ENCODE measurements at regions not wholly inside any gene's neighbourhood (a gene's known extent, or its start where the extent isn't known, plus 50 kb on each side); places are given as distances from the start of the nearest gene placed in this dataset.

GRCh38 chr2:180655842-180656454 lies 324.5 kb upstream of the UBE2E3 start:
- DNase-seq (ENCODE audit: low read depth) = no peak
- H3K4me3 ChIP-seq (ENCODE audit: low read length) = no peak overlapping the region
- peak; percentile 28 for TF ChIP-seq CTCF (conservative IDR thresholded peaks at IDR 0.05; ENCODE audit: low read depth, low read length)

GRCh38 chr2:180655393-180655792 lies 325.0 kb upstream of the UBE2E3 start:
- no peak overlapping the region for H3K4me3 ChIP-seq (ENCODE audit: low read length)
- DNase-seq (ENCODE audit: low read depth) = no peak
- no peak for TF ChIP-seq CTCF (conservative IDR thresholded peaks at IDR 0.05; ENCODE audit: low read depth, low read length)

- no peak for DNase-seq (ENCODE audit: low read depth)
- TF ChIP-seq CTCF (conservative IDR thresholded peaks at IDR 0.05; ENCODE audit: low read depth, low read length) = no peak
- no peak overlapping the region for H3K4me3 ChIP-seq (ENCODE audit: low read length)
These were observed 326.9 kb upstream of the UBE2E3 start for GRCh38 chr2:180653481-180653880.

GRCh38 chr2:180652794-180653193 lies 327.6 kb upstream of the UBE2E3 start:
- H3K4me3 ChIP-seq (ENCODE audit: low read length) = no peak overlapping the region
- no peak for TF ChIP-seq CTCF (conservative IDR thresholded peaks at IDR 0.05; ENCODE audit: low read depth, low read length)
- DNase-seq (ENCODE audit: low read depth) = no peak

GRCh38 chr2:180651596-180651995 lies 328.8 kb upstream of the UBE2E3 start:
- H3K4me3 ChIP-seq (ENCODE audit: low read length) = no peak overlapping the region
- no peak for TF ChIP-seq CTCF (conservative IDR thresholded peaks at IDR 0.05; ENCODE audit: low read depth, low read length)
- DNase-seq (ENCODE audit: low read depth) = no peak

- no peak overlapping the region for H3K4me3 ChIP-seq (ENCODE audit: low read length)
- no peak for DNase-seq (ENCODE audit: low read depth)
- no peak for TF ChIP-seq CTCF (conservative IDR thresholded peaks at IDR 0.05; ENCODE audit: low read depth, low read length)
These were observed 332.8 kb upstream of the UBE2E3 start for GRCh38 chr2:180647621-180648020.

GRCh38 chr2:180647221-180647620 lies 333.2 kb upstream of the UBE2E3 start:
- no peak overlapping the region for H3K4me3 ChIP-seq (ENCODE audit: low read length)
- no peak for TF ChIP-seq CTCF (conservative IDR thresholded peaks at IDR 0.05; ENCODE audit: low read depth, low read length)
- no peak for DNase-seq (ENCODE audit: low read depth)

All from retinal pigment epithelial cell (primary cell).